ENCODE measurements at regions not wholly inside any gene's neighbourhood (a gene's known extent, or its start where the extent isn't known, plus 50 kb on each side); places are given as distances from the start of the nearest gene placed in this dataset.
A peak's percentile ranks its signal among the peaks of the same experiment; 100 is the strongest.

GRCh38 chr4:81651243-81651899, 179.7 kb upstream of the RASGEF1B start:
- no peak overlapping the region for H3K4me3 ChIP-seq (ENCODE audit: low read length in 2 of 2)
- no peaks in the 10 kb centered on the region for H3K36me3 Mint-ChIP-seq
- intact Hi-C loops (cut with micrococcal nuclease): no loop called here
- H3K36me3 ChIP-seq (ENCODE audit: insufficient read depth, low read length): no peaks in the 10 kb centered on the region
- H3K27ac ChIP-seq (ENCODE audit: low read depth, low read length): no peak overlapping the region
- DNase-seq: no peak
- H3K27me3 ChIP-seq (ENCODE audit: insufficient read depth, low read length): no peaks in the 10 kb centered on the region
- POLR2A ChIA-PET (ENCODE audit: partially characterized antibody): no interaction called here
- no peak overlapping the region for H3K4me3 Mint-ChIP-seq
- no peaks in the 10 kb centered on the region for H3K9me3 ChIP-seq (ENCODE audit: control insufficient read depth in 1 of 2, low read length in 2 of 2)
- H3K27me3 Mint-ChIP-seq: peaks cover 0 to 1% of the 10 kb centered on the region in 2 donors
- no peaks in the 10 kb centered on the region for H3K9me3 Mint-ChIP-seq
- H3K4me1 Mint-ChIP-seq: peaks cover 12 to 29% (median 21%) of the 10 kb centered on the region in 4 donors
- no peak overlapping the region for H3K27ac Mint-ChIP-seq
- peaks cover 11% of the 10 kb centered on the region for H3K4me1 ChIP-seq (ENCODE audit: insufficient read depth, low read length)
- CTCF ChIA-PET (ENCODE audit: partially characterized antibody): no interaction called here

DNA sequence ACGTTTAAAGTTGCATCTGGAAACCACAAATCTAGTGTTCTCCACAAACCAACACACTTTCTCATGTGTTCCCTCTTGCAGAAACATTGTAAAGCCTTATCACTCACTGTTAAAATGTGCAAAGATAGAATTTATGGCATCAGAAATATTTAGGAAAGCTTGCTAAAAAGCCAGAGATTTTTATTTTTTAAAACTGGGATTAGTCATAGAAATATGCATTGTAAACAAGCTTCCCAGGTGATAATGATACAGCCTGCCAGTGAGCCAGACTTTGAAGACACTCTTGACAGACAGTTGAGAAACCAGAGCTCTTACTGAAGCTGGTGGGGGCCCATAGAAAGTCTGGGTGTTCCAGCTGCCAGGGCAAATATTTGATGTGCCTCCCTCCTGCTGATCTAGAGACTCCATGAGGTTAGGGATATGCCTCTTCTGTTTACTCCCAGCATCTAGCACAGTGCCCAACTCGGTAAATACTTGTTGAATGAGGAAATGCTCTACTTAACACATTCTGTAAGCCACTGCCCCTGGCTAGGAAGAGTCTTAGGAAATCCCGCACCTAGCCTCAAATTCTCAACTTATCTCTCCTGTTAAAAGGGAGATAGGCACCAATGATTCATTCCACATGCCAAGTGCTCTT, 179.0 kb upstream of the RASGEF1B start:
- Histone ChIP-seq H3K27me3 (ENCODE audit: insufficient read depth, low read length) (no peaks in the 10 kb centered on the region), H3K9me3 (ENCODE audit: control insufficient read depth in 1 of 2, low read length in 2 of 2) (no peaks in the 10 kb centered on the region), H3K4me3 (ENCODE audit: low read length in 2 of 2) (no peak overlapping the region), H3K36me3 (ENCODE audit: insufficient read depth, low read length) (no peaks in the 10 kb centered on the region), H3K27ac (ENCODE audit: low read depth, low read length) (no peak overlapping the region), H3K4me1 (ENCODE audit: insufficient read depth, low read length) (peaks cover 11% of the 10 kb centered on the region)
- H3K4me3 Mint-ChIP-seq: no peak overlapping the region
- no peaks in the 10 kb centered on the region for H3K9me3 Mint-ChIP-seq
- peaks cover 12 to 29% (median 21%) of the 10 kb centered on the region in 4 donors for H3K4me1 Mint-ChIP-seq
- intact Hi-C loops (cut with micrococcal nuclease): no loop called here
- CTCF ChIA-PET (ENCODE audit: partially characterized antibody): no interaction called here
- H3K27ac Mint-ChIP-seq: no peak overlapping the region
- DNase-seq: no peak
- H3K27me3 Mint-ChIP-seq: peaks cover 0 to 1% of the 10 kb centered on the region in 2 donors
- H3K36me3 Mint-ChIP-seq: no peaks in the 10 kb centered on the region
- POLR2A ChIA-PET (ENCODE audit: partially characterized antibody): no interaction called here

DNA sequence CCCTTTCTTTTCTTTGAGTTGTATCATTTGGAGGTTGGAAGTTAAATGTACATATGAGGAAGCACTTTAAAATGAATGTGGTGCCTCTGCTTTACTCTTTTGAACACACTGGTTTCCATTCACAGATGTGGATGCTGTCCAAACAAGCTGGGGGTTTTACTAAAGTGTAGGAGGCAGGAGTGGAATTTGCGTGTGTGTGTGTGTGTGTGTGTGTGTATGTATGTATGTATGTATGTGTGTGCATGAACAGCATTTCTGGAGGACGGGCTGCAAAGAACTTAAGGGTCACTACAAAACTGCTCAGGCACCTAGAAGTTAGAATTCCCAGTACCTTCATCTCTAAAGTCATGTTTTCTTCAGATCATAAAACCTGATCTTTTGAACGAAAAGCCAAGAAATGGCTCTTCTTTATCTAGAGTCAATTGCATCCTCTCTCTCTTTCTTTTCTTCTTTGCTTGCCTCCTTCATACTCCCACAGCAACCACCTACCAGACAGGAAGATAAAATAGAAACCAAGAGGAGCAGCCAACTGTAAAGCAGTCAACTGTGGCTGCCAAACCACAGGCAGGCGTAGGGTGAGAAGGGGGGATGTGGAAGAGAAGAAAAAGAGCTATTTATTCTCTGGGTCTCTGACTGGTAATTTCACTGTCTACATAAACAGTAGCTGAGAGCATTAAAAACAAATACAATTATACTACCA, 177.0 kb upstream of the RASGEF1B start:
- Histone ChIP-seq H3K9me3 (ENCODE audit: control insufficient read depth in 1 of 2, low read length in 2 of 2) (no peaks in the 10 kb centered on the region), H3K4me3 (ENCODE audit: low read length in 2 of 2) (no peak overlapping the region), H3K36me3 (ENCODE audit: insufficient read depth, low read length) (no peaks in the 10 kb centered on the region), H3K27me3 (ENCODE audit: insufficient read depth, low read length) (no peaks in the 10 kb centered on the region), H3K27ac (ENCODE audit: low read depth, low read length) (no peak overlapping the region), H3K4me1 (ENCODE audit: insufficient read depth, low read length) (peaks cover 11% of the 10 kb centered on the region)
- no peaks in the 10 kb centered on the region for H3K36me3 Mint-ChIP-seq
- peak overlapping the region in 6 of 8 donors; percentile 2 to 52 (median 9) for H3K4me3 Mint-ChIP-seq
- intact Hi-C loops (cut with micrococcal nuclease): no loop called here
- peak overlapping the region in 5 of 7 donors; percentile 20 to 66 (median 48) for H3K27ac Mint-ChIP-seq
- H3K9me3 Mint-ChIP-seq: peaks cover 0 to 5% (median 0%) of the 10 kb centered on the region in 8 donors
- peaks cover 12 to 29% (median 21%) of the 10 kb centered on the region in 4 donors for H3K4me1 Mint-ChIP-seq
- peaks cover 0 to 1% of the 10 kb centered on the region in 2 donors for H3K27me3 Mint-ChIP-seq
- CTCF ChIA-PET (ENCODE audit: partially characterized antibody): interaction anchor here (0.6 kb wide), 1 partner anchor 275 kb away, joined by 4 read pairs; no protein-coding TSS in a partner anchor
- DNase-seq: peak; percentile 13 to 37 (median 19)
- POLR2A ChIA-PET (ENCODE audit: partially characterized antibody): no interaction called here

DNA sequence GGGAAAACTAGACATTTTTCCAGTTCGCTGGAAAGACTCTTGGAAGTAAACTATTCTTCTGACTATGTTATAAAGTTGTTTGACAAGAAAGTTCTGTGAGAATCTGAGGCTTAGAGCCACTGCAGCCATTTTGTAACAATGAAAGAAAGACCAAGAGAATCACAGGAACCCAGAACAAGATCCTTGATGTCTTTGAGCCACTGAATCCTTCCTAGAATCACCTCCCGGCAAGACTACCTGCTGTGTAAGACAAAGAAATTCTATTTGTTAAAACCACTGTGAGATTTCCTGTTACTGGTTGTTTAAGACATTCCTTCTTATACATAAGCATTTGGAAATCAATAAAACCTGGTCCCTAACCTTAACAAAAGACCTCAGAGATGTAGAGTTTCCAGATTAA, 175.7 kb upstream of the RASGEF1B start:
- no peaks in the 10 kb centered on the region for H3K27me3 ChIP-seq (ENCODE audit: insufficient read depth, low read length)
- intact Hi-C loops (cut with micrococcal nuclease): no loop called here
- ChIA-PET CTCF (ENCODE audit: partially characterized antibody) (no interaction called here), POLR2A (ENCODE audit: partially characterized antibody) (no interaction called here)
- Mint-ChIP-seq H3K4me3 (no peak overlapping the region), H3K36me3 (no peaks in the 10 kb centered on the region), H3K4me1 (peaks cover 12 to 29% (median 21%) of the 10 kb centered on the region in 4 donors), H3K9me3 (peaks cover 0 to 5% (median 0%) of the 10 kb centered on the region in 8 donors), H3K27me3 (peaks cover 0 to 1% of the 10 kb centered on the region in 2 donors), H3K27ac (no peak overlapping the region)
- no peaks in the 10 kb centered on the region for H3K36me3 ChIP-seq (ENCODE audit: insufficient read depth, low read length)
- no peak overlapping the region for H3K27ac ChIP-seq (ENCODE audit: low read depth, low read length)
- DNase-seq: no peak
- no peaks in the 10 kb centered on the region for H3K9me3 ChIP-seq (ENCODE audit: control insufficient read depth in 1 of 2, low read length in 2 of 2)
- H3K4me1 ChIP-seq (ENCODE audit: insufficient read depth, low read length): peaks cover 11% of the 10 kb centered on the region
- H3K4me3 ChIP-seq (ENCODE audit: low read length in 2 of 2): no peak overlapping the region

GRCh38 chr4:81642543-81642942, 170.8 kb upstream of the RASGEF1B start:
- Mint-ChIP-seq H3K27ac (no peak overlapping the region), H3K36me3 (no peaks in the 10 kb centered on the region), H3K9me3 (peaks cover 0 to 5% (median 0%) of the 10 kb centered on the region in 8 donors), H3K4me1 (peaks cover 0 to 3% (median 0%) of the 10 kb centered on the region in 4 donors), H3K27me3 (peaks cover 0 to 1% of the 10 kb centered on the region in 2 donors), H3K4me3 (no peak overlapping the region)
- Histone ChIP-seq H3K27me3 (ENCODE audit: insufficient read depth, low read length) (no peaks in the 10 kb centered on the region), H3K4me1 (ENCODE audit: insufficient read depth, low read length) (no peaks in the 10 kb centered on the region), H3K9me3 (ENCODE audit: control insufficient read depth in 1 of 2, low read length in 2 of 2) (no peaks in the 10 kb centered on the region), H3K4me3 (ENCODE audit: low read length in 2 of 2) (no peak overlapping the region), H3K27ac (ENCODE audit: low read depth, low read length) (no peak overlapping the region), H3K36me3 (ENCODE audit: insufficient read depth, low read length) (no peaks in the 10 kb centered on the region)
- DNase-seq: no peak
- intact Hi-C loops (cut with micrococcal nuclease): no loop called here
- CTCF ChIA-PET (ENCODE audit: partially characterized antibody): interaction anchor here (1.0 kb wide), 1 partner anchor 171 kb away, joined by 3 read pairs; the partner anchor contains the start of gene RASGEF1B
- POLR2A ChIA-PET (ENCODE audit: partially characterized antibody): interaction anchor here (1.0 kb wide), 1 partner anchor 170 kb away, joined by 3 read pairs; the partner anchor contains the start of gene RASGEF1B

- H3K27me3 ChIP-seq (ENCODE audit: insufficient read depth, low read length): no peaks in the 10 kb centered on the region
- intact Hi-C loops (cut with micrococcal nuclease): no loop called here
- Mint-ChIP-seq H3K27ac (no peak overlapping the region), H3K9me3 (peaks cover 0 to 1% (median 0%) of the 10 kb centered on the region in 8 donors), H3K36me3 (no peaks in the 10 kb centered on the region), H3K4me3 (no peak overlapping the region), H3K4me1 (peaks cover 0 to 3% (median 0%) of the 10 kb centered on the region in 4 donors), H3K27me3 (no peaks in the 10 kb centered on the region)
- H3K4me1 ChIP-seq (ENCODE audit: insufficient read depth, low read length): no peaks in the 10 kb centered on the region
- CTCF ChIA-PET (ENCODE audit: partially characterized antibody): no interaction called here
- no peak for DNase-seq
- POLR2A ChIA-PET (ENCODE audit: partially characterized antibody): no interaction called here
- H3K4me3 ChIP-seq (ENCODE audit: low read length in 2 of 2): no peak overlapping the region
- no peak overlapping the region for H3K27ac ChIP-seq (ENCODE audit: low read depth, low read length)
- H3K9me3 ChIP-seq (ENCODE audit: control insufficient read depth in 1 of 2, low read length in 2 of 2): no peaks in the 10 kb centered on the region
- H3K36me3 ChIP-seq (ENCODE audit: insufficient read depth, low read length): no peaks in the 10 kb centered on the region
Measured at GRCh38 chr4:81639248-81639647, 167.5 kb upstream of the RASGEF1B start.

- no peak overlapping the region for H3K27ac Mint-ChIP-seq
- H3K27me3 Mint-ChIP-seq: no peaks in the 10 kb centered on the region
- ChIA-PET CTCF (ENCODE audit: partially characterized antibody) (no interaction called here), POLR2A (ENCODE audit: partially characterized antibody) (no interaction called here)
- no peak for DNase-seq
- intact Hi-C loops (cut with micrococcal nuclease): no loop called here
- no peak overlapping the region for H3K4me3 Mint-ChIP-seq
- peaks cover 0 to 3% (median 0%) of the 10 kb centered on the region in 4 donors for H3K4me1 Mint-ChIP-seq
- Histone ChIP-seq H3K27ac (ENCODE audit: low read depth, low read length) (no peak overlapping the region), H3K4me1 (ENCODE audit: insufficient read depth, low read length) (no peaks in the 10 kb centered on the region), H3K27me3 (ENCODE audit: insufficient read depth, low read length) (no peaks in the 10 kb centered on the region), H3K9me3 (ENCODE audit: control insufficient read depth in 1 of 2, low read length in 2 of 2) (no peaks in the 10 kb centered on the region), H3K4me3 (ENCODE audit: low read length in 2 of 2) (no peak overlapping the region), H3K36me3 (ENCODE audit: insufficient read depth, low read length) (no peaks in the 10 kb centered on the region)
- H3K36me3 Mint-ChIP-seq: no peaks in the 10 kb centered on the region
- peaks cover 0 to 1% (median 0%) of the 10 kb centered on the region in 8 donors for H3K9me3 Mint-ChIP-seq
Measured at GRCh38 chr4:81638698-81639097, 167.0 kb upstream of the RASGEF1B start.
